ENCODE measurements at regions not wholly inside any gene's neighbourhood (a gene's known extent, or its start where the extent isn't known, plus 50 kb on each side); places are given as distances from the start of the nearest gene placed in this dataset.

- H3K9me3 Mint-ChIP-seq = no peaks in the 10 kb centered on the region
- H3K9me3 ChIP-seq (ENCODE audit: control insufficient read depth in 1 of 2, insufficient read depth in 1 of 2, low read length in 2 of 2) = no peaks in the 10 kb centered on the region
- H3K27ac Mint-ChIP-seq = no peak overlapping the region
- TF ChIP-seq CTCF (IDR thresholded peaks at IDR 0.05) = no peak
- DNase-seq (no peak), ATAC-seq (ENCODE audit: poor library complexity) (no peak)
- H3K27me3 ChIP-seq (ENCODE audit: control insufficient read depth in 1 of 2, insufficient read depth in 2 of 2, low read length in 2 of 2) = no peaks in the 10 kb centered on the region
- no peak overlapping the region for H3K4me3 ChIP-seq (ENCODE audit: low read length)
- no peak overlapping the region for H3K27ac ChIP-seq (ENCODE audit: low read depth in 1 of 2, low read length in 2 of 2)
- H3K36me3 Mint-ChIP-seq (ENCODE audit: low read depth) = no peaks in the 10 kb centered on the region
- POLR2A ChIA-PET = no interaction called here
- no peaks in the 10 kb centered on the region for H3K4me1 Mint-ChIP-seq (ENCODE audit: low read depth)
- H3K36me3 ChIP-seq (ENCODE audit: insufficient read depth, low read length) = no peaks in the 10 kb centered on the region
- no peaks in the 10 kb centered on the region for H3K4me1 ChIP-seq (ENCODE audit: insufficient read depth, low read length)
- H3K4me3 Mint-ChIP-seq = no peak overlapping the region
- CTCF ChIA-PET = no interaction called here
- intact Hi-C loops (cut with DNase I, micrococcal nuclease) = no loop called here
- H3K27me3 Mint-ChIP-seq = peaks cover 3% of the 10 kb centered on the region
These were observed 76.7 kb upstream of the TAB3 start for GRCh38 chrX:30965767-30966166.

GRCh38 chrX:30961387-30962174 lies 72.5 kb upstream of the TAB3 start:
- POLR2A ChIA-PET = no interaction called here
- Mint-ChIP-seq H3K27me3 (no peaks in the 10 kb centered on the region), H3K9me3 (no peaks in the 10 kb centered on the region), H3K4me3 (no peak overlapping the region), H3K4me1 (ENCODE audit: low read depth) (no peaks in the 10 kb centered on the region), H3K36me3 (ENCODE audit: low read depth) (no peaks in the 10 kb centered on the region), H3K27ac (no peak overlapping the region)
- intact Hi-C loops (cut with DNase I, micrococcal nuclease) = no loop called here
- H3K27ac ChIP-seq (ENCODE audit: low read depth in 1 of 2, low read length in 2 of 2) = no peak overlapping the region
- H3K36me3 ChIP-seq (ENCODE audit: insufficient read depth, low read length) = no peaks in the 10 kb centered on the region
- CTCF ChIA-PET = no interaction called here
- H3K4me1 ChIP-seq (ENCODE audit: insufficient read depth, low read length) = no peaks in the 10 kb centered on the region
- H3K27me3 ChIP-seq (ENCODE audit: control insufficient read depth in 1 of 2, insufficient read depth in 2 of 2, low read length in 2 of 2) = no peaks in the 10 kb centered on the region
- H3K9me3 ChIP-seq (ENCODE audit: control insufficient read depth in 1 of 2, insufficient read depth in 1 of 2, low read length in 2 of 2) = no peaks in the 10 kb centered on the region
- DNase-seq (no peak), ATAC-seq (ENCODE audit: poor library complexity) (no peak)
- no peak overlapping the region for H3K4me3 ChIP-seq (ENCODE audit: low read length)
- no peak for TF ChIP-seq CTCF (IDR thresholded peaks at IDR 0.05)

GRCh38 chrX:30957753-30958152 lies 68.7 kb upstream of the TAB3 start:
- H3K27me3 ChIP-seq (ENCODE audit: control insufficient read depth in 1 of 2, insufficient read depth in 2 of 2, low read length in 2 of 2) = no peaks in the 10 kb centered on the region
- no peaks in the 10 kb centered on the region for H3K9me3 ChIP-seq (ENCODE audit: control insufficient read depth in 1 of 2, insufficient read depth in 1 of 2, low read length in 2 of 2)
- ChIA-PET POLR2A (no interaction called here), CTCF (no interaction called here)
- H3K27ac ChIP-seq (ENCODE audit: low read depth in 1 of 2, low read length in 2 of 2) = no peak overlapping the region
- no peaks in the 10 kb centered on the region for H3K4me1 ChIP-seq (ENCODE audit: insufficient read depth, low read length)
- H3K4me3 Mint-ChIP-seq = no peak overlapping the region
- DNase-seq (no peak), ATAC-seq (ENCODE audit: poor library complexity) (no peak)
- H3K27me3 Mint-ChIP-seq = no peaks in the 10 kb centered on the region
- no peaks in the 10 kb centered on the region for H3K36me3 ChIP-seq (ENCODE audit: insufficient read depth, low read length)
- H3K4me3 ChIP-seq (ENCODE audit: low read length) = no peak overlapping the region
- no peaks in the 10 kb centered on the region for H3K36me3 Mint-ChIP-seq (ENCODE audit: low read depth)
- no peaks in the 10 kb centered on the region for H3K9me3 Mint-ChIP-seq
- intact Hi-C loops (cut with DNase I, micrococcal nuclease) = no loop called here
- H3K4me1 Mint-ChIP-seq (ENCODE audit: low read depth) = no peaks in the 10 kb centered on the region
- TF ChIP-seq CTCF (IDR thresholded peaks at IDR 0.05) = no peak
- H3K27ac Mint-ChIP-seq = no peak overlapping the region
